H9 (cell line): ENCODE measurements at regions not wholly inside any gene's neighbourhood (a gene's known extent, or its start where the extent isn't known, plus 50 kb on each side); places are given as distances from the start of the nearest gene placed in this dataset.

Experiments
- DNase-seq: peaks from one replicate; pipeline ENCODE4 v3.0.0-alpha.2; 2017
- H2AFZ ChIP-seq: one replicate; pipeline ENCODE4 v1.6.1; 2013; ENCODE audit warnings: mild to moderate bottlenecking, low read length, control low read depth, moderate library complexity
- H2AK5ac ChIP-seq: 2 replicates; pipeline ENCODE4 v1.6.1; 2013; ENCODE audit warnings: low read length, control low read depth, mixed read lengths; ENCODE audit not compliant: insufficient read length
- H2BK120ac ChIP-seq: one replicate; pipeline ENCODE4 v1.6.1; 2013; ENCODE audit warnings: low read depth, mild to moderate bottlenecking, low read length, control low read depth, inconsistent platforms; ENCODE audit not compliant: poor library complexity, severe bottlenecking
- H2BK12ac ChIP-seq: 2 replicates; pipeline ENCODE4 v1.6.1; 2013; ENCODE audit warnings: low read length, control low read depth, mixed read lengths, low read depth; ENCODE audit not compliant: insufficient read length
- H2BK15ac ChIP-seq: 2 replicates; pipeline ENCODE4 v1.6.1; 2013; ENCODE audit warnings: low read depth, low read length, control low read depth
- H2BK20ac ChIP-seq: one replicate; pipeline ENCODE4 v1.6.1; 2013; ENCODE audit warnings: low read depth, mild to moderate bottlenecking, low read length, control low read depth, inconsistent platforms; ENCODE audit not compliant: poor library complexity, severe bottlenecking
- H2BK5ac ChIP-seq: 2 replicates; pipeline ENCODE4 v1.6.1; 2013; ENCODE audit warnings: low read length, control low read depth, mixed read lengths; ENCODE audit not compliant: insufficient read length
- H3K14ac ChIP-seq: 2 replicates; pipeline ENCODE4 v1.6.1; 2013; ENCODE audit warnings: low read length, control low read depth; ENCODE audit not compliant: insufficient read depth
- H3K18ac ChIP-seq: 2 replicates; pipeline ENCODE4 v1.6.1; 2013; ENCODE audit warnings: low read depth, mild to moderate bottlenecking, mixed read lengths, low read length, control low read depth; ENCODE audit not compliant: insufficient read length
- H3K23ac ChIP-seq: 2 replicates; pipeline ENCODE4 v1.6.1; 2013; ENCODE audit warnings: low read length, control low read depth, mixed read lengths, low read depth; ENCODE audit not compliant: insufficient read length
- H3K23me2 ChIP-seq: 2 replicates; pipeline ENCODE4 v1.6.1; 2013; ENCODE audit warnings: low read depth, mild to moderate bottlenecking, mixed read lengths, low read length, control low read depth; ENCODE audit not compliant: insufficient read length, poor library complexity, severe bottlenecking
- H3K27ac ChIP-seq: 2 replicates; pipeline ENCODE4 v1.5.1; 2013; ENCODE audit warnings: low read length, control low read depth, mixed read lengths, low read depth; ENCODE audit not compliant: insufficient read length
- H3K27me3 ChIP-seq: 2 replicates; pipeline ENCODE4 v1.6.1; 2013; ENCODE audit warnings: low read length, control low read depth, inconsistent platforms; ENCODE audit not compliant: insufficient read depth
- H3K4ac ChIP-seq: 2 replicates; pipeline ENCODE4 v1.6.1; 2013; ENCODE audit warnings: low read depth, mild to moderate bottlenecking, control low read depth, inconsistent platforms, low read length, moderate library complexity
- H3K4me1 ChIP-seq: 2 replicates; pipeline ENCODE4 v1.6.1; 2013; ENCODE audit warnings: low read length, control low read depth, inconsistent platforms; ENCODE audit not compliant: insufficient read depth
- H3K4me2 ChIP-seq: 2 replicates; pipeline ENCODE4 v1.6.1; 2013; ENCODE audit warnings: low read length, control low read depth, mixed read lengths; ENCODE audit not compliant: insufficient read length, insufficient read depth
- H3K56ac ChIP-seq: 2 replicates; pipeline ENCODE4 v1.6.1; 2013; ENCODE audit warnings: low read depth, mild to moderate bottlenecking, mixed read lengths, low read length, control low read depth; ENCODE audit not compliant: insufficient read length
- H3K79me1 ChIP-seq: 2 replicates; pipeline ENCODE4 v1.6.1; 2013; ENCODE audit warnings: low read depth, mild to moderate bottlenecking, moderate library complexity, low read length, control low read depth, inconsistent platforms; ENCODE audit not compliant: insufficient read depth, poor library complexity, severe bottlenecking
- H3K79me2 ChIP-seq: 2 replicates; pipeline ENCODE4 v1.6.1; 2013; ENCODE audit warnings: low read length, control low read depth, inconsistent platforms; ENCODE audit not compliant: insufficient read depth
- H3K9ac ChIP-seq: 2 replicates; pipeline ENCODE4 v1.6.1; 2013; ENCODE audit warnings: low read length, control low read depth, mixed read lengths; ENCODE audit not compliant: insufficient read length; ENCODE audit errors: extremely low read depth
- H3K9me3 ChIP-seq: one replicate; pipeline ENCODE4 v1.6.1; 2013; ENCODE audit warnings: low read depth, low read length, inconsistent platforms; ENCODE audit not compliant: control insufficient read depth
- H3T11ph ChIP-seq: one replicate; pipeline ENCODE4 v1.6.1; 2013; ENCODE audit warnings: mild to moderate bottlenecking, low read length, control low read depth, inconsistent platforms
- H4K20me1 ChIP-seq: one replicate; pipeline ENCODE4 v1.6.1; 2013; ENCODE audit not compliant: control insufficient read depth, insufficient read length, insufficient read depth
- H4K5ac ChIP-seq: 2 replicates; pipeline ENCODE4 v1.6.1; 2013; ENCODE audit warnings: low read depth, mild to moderate bottlenecking, mixed read lengths, low read length, control low read depth; ENCODE audit not compliant: insufficient read length
- H4K8ac ChIP-seq: replicated peaks from 2 replicates; pipeline ENCODE4 v1.6.1; 2013; ENCODE audit warnings: low read length, control low read depth, mixed read lengths, low read depth; ENCODE audit not compliant: insufficient read length
- H4K91ac ChIP-seq: 2 replicates; pipeline ENCODE4 v1.6.1; 2013; ENCODE audit warnings: low read depth, mild to moderate bottlenecking, moderate library complexity, mixed read lengths, low read length, control low read depth; ENCODE audit not compliant: insufficient read length
- H3K27ac Mint-ChIP-seq, 3 experiments: 2 replicates in 2 of 3; 3 replicates in 1 of 3; pipeline ENCODE4 v1.8.0; 2020 to 2021; ENCODE audit warnings: mixed read lengths in 3 of 3, mild to moderate bottlenecking in 1 of 3, moderate library complexity in 1 of 3
- H3K27me3 Mint-ChIP-seq: 2 replicates; pipeline ENCODE4 v1.8.0; 2021; ENCODE audit warnings: low read depth, mild to moderate bottlenecking, moderate library complexity, mixed read lengths
- H3K36me3 Mint-ChIP-seq, 3 experiments: 2 replicates in 2 of 3; 3 replicates in 1 of 3; pipeline ENCODE4 v1.8.0; 2020 to 2021; ENCODE audit warnings: low read depth in 3 of 3, mixed read lengths in 3 of 3; ENCODE audit not compliant: insufficient read depth in 1 of 3
- H3K4me1 Mint-ChIP-seq, 2 experiments: 2 replicates each; pipeline ENCODE4 v1.8.0; 2020; ENCODE audit warnings: mixed read lengths in 2 of 2
- H3K4me3 Mint-ChIP-seq, 2 experiments: 2 replicates in 1 of 2; 3 replicates in 1 of 2; pipeline ENCODE4 v1.8.0; 2020 to 2021; ENCODE audit warnings: mild to moderate bottlenecking in 2 of 2, mixed read lengths in 2 of 2, moderate library complexity in 1 of 2
- H3K9me3 Mint-ChIP-seq, 2 experiments: 2 replicates in 1 of 2; 3 replicates in 1 of 2; pipeline ENCODE4 v1.8.0; 2020; ENCODE audit warnings: mild to moderate bottlenecking in 2 of 2, mixed read lengths in 2 of 2, moderate library complexity in 1 of 2
- WGBS: extraction: QIAGEN DNeasy Blood & Tissue Kit; methylation state at CpG from one replicate; pipeline ENCODE4 v1.1.7; 2013; ENCODE audit warnings: missing lambda C conversion rate, low lambda C conversion rate, mixed read lengths; ENCODE audit not compliant: insufficient read length; ENCODE audit errors: extremely low coverage; 5-methylcytosine and 5-hydroxymethylcytosine counted together
- TF ChIP-seq, protein P1 (sequence below): fragments of 200-600 bp; sonication (generic); conservative IDR thresholded peaks from 3 replicates; pipeline ENCODE4 v1.8.0; 2021; ENCODE audit warnings: antibody characterized with exemption, mild to moderate bottlenecking

DNA sequence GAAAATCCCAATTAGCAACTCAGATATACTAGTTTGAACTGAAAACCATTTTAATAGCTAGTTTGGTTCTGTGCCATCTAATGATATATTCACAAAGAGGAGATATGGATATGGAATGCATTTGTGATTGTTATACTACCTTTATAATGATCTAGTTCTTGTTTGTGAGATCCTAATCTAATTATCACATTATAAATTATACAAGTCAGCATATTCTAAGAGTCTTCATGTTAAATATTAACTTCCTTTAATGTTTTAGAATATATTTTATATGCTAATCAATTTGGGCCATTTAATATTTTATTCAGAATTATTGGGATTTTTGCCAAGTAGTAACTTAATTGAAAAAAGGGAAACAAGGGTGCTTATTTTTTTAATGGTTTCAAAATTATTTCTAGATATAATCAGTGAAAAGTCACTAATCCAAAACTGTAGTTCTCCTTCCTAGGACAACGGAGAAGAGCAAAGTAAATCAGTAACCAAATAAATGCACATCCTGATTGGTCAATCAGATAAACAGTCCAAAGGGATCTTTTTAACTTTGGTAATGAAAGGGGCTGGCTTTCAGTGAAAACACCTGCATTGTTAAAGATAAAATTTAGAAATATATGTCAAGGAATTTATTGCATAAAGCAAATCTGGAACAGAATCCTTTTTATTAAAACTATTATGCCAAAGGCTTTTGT is 173.9 kb upstream of the MEOX2 start:
- no peaks in the 10 kb centered on the region for H3K79me2 ChIP-seq
- Mint-ChIP-seq H3K27ac (no peak overlapping the region), H3K27me3 (no peaks in the 10 kb centered on the region), H3K4me1 (peaks cover 3 to 4% of the 10 kb centered on the region in 2 experiments), H3K4me3 (no peak overlapping the region), H3K9me3 (peaks cover 2 to 3% of the 10 kb centered on the region in 2 experiments; a peak in 2 of 5 replicates), H3K36me3 (peaks cover 0 to 4% (median 0%) of the 10 kb centered on the region in 3 experiments; a peak in 1 of 7 replicates)
- H2AFZ ChIP-seq, result no peak overlapping the region
- no peak overlapping the region for H3K4me2 ChIP-seq
- no peak overlapping the region for H3K23ac ChIP-seq
- no CpG with 5 or more reads among the region's 1 CpG for WGBS
- no peak overlapping the region for H4K8ac ChIP-seq
- H2AK5ac ChIP-seq, result no peak overlapping the region
- no peak overlapping the region for H3K18ac ChIP-seq
- no peak overlapping the region for H2BK15ac ChIP-seq
- no peak overlapping the region for H3T11ph ChIP-seq
- H2BK20ac ChIP-seq, result no peak overlapping the region
- H4K20me1 ChIP-seq, result no peaks in the 10 kb centered on the region
- H3K79me1 ChIP-seq, result no peaks in the 10 kb centered on the region
- H2BK5ac ChIP-seq, result no peak overlapping the region
- H2BK120ac ChIP-seq, result no peak overlapping the region
- no peak overlapping the region for H3K56ac ChIP-seq
- H3K9me3 ChIP-seq, result no peaks in the 10 kb centered on the region
- H3K4ac ChIP-seq, result no peak overlapping the region
- DNase-seq, result no peak
- no peaks in the 10 kb centered on the region for H3K27me3 ChIP-seq
- no peak overlapping the region for H3K9ac ChIP-seq
- H3K27ac ChIP-seq, result no peak overlapping the region
- H3K4me1 ChIP-seq, result no peaks in the 10 kb centered on the region
- no peak overlapping the region for H4K5ac ChIP-seq
- TF ChIP-seq, protein P1, sequence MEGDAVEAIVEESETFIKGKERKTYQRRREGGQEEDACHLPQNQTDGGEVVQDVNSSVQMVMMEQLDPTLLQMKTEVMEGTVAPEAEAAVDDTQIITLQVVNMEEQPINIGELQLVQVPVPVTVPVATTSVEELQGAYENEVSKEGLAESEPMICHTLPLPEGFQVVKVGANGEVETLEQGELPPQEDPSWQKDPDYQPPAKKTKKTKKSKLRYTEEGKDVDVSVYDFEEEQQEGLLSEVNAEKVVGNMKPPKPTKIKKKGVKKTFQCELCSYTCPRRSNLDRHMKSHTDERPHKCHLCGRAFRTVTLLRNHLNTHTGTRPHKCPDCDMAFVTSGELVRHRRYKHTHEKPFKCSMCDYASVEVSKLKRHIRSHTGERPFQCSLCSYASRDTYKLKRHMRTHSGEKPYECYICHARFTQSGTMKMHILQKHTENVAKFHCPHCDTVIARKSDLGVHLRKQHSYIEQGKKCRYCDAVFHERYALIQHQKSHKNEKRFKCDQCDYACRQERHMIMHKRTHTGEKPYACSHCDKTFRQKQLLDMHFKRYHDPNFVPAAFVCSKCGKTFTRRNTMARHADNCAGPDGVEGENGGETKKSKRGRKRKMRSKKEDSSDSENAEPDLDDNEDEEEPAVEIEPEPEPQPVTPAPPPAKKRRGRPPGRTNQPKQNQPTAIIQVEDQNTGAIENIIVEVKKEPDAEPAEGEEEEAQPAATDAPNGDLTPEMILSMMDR, result no peak
- H2BK12ac ChIP-seq, result no peak overlapping the region
- no peak overlapping the region for H3K14ac ChIP-seq
- no peak overlapping the region for H4K91ac ChIP-seq
- no peaks in the 10 kb centered on the region for H3K23me2 ChIP-seq
